ENCODE measurements at regions not wholly inside any gene's neighbourhood (a gene's known extent, or its start where the extent isn't known, plus 50 kb on each side); places are given as distances from the start of the nearest gene placed in this dataset.

GRCh38 chr10:30542001-30542894 lies 87.3 kb downstream of the LYZL2 start:
- no peak for TF ChIP-seq CTCF (IDR thresholded peaks at IDR 0.05; ENCODE audit: extremely low read depth in 1 of 2, insufficient read depth in 1 of 2, low read depth in 1 of 2, low read length in 2 of 2)
- TF ChIP-seq POLR2A (IDR thresholded peaks at IDR 0.05; ENCODE audit: low read depth, low read length): no peak
- TF ChIP-seq JUN (IDR thresholded peaks at IDR 0.05; ENCODE audit: borderline replicate concordance, insufficient read depth, insufficient read length, low read depth): no peak
- TF ChIP-seq MAX (IDR thresholded peaks at IDR 0.05; ENCODE audit: insufficient read depth, insufficient read length): no peak
- TF ChIP-seq EZH2 (IDR thresholded peaks at IDR 0.05; ENCODE audit: borderline replicate concordance, low read depth, low read length, severe bottlenecking): no peak
- TF ChIP-seq POLR2AphosphoS5 (IDR thresholded peaks at IDR 0.05; ENCODE audit: insufficient read depth, low read depth, low read length): no peak
- TF ChIP-seq GATA2 (IDR thresholded peaks at IDR 0.05; ENCODE audit: insufficient read depth, insufficient read length, low read depth, low read length): no peak
- TF ChIP-seq MYC (IDR thresholded peaks at IDR 0.05; ENCODE audit: low read depth, low read length): no peak
- TF ChIP-seq FOS (IDR thresholded peaks at IDR 0.05; ENCODE audit: borderline replicate concordance, insufficient read depth, low read length): no peak
